ENCODE measurements at regions not wholly inside any gene's neighbourhood (a gene's known extent, or its start where the extent isn't known, plus 50 kb on each side); places are given as distances from the start of the nearest gene placed in this dataset.
"Not testable (repeated sequence)": the region's sequence is repeated elsewhere in the genome, so short reads cannot be mapped to it uniquely, and the experiment has no call there.

DNA sequence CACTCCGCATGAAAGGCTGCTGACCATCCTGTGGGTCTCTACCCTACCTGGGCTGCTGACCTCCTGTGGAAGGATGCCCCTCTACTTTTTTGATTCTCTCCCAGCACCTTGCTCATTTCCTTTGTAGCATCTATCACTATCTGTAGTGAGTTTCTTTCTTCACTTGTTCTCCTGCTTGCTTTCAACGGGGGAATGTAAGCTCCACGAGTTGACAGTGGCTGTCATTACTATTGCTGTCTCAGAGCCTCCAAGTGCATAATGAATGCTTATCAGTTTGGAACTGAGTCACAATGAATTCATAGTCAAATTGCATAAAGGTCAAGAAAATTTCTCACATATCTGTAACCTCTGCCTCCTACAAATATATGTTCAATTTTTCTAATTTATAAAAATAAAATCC, 477.7 kb downstream of the PLCL1 start:
- Mint-ChIP-seq H3K4me3 (no peak overlapping the region), H3K27ac (no peak overlapping the region), H3K4me1 (peaks cover 15% of the 10 kb centered on the region), H3K27me3 (ENCODE audit: low read depth) (peaks cover 14% of the 10 kb centered on the region), H3K9me3 (no peaks in the 10 kb centered on the region), H3K36me3 (ENCODE audit: low read depth) (no peaks in the 10 kb centered on the region)
- TF ChIP-seq, protein P1, sequence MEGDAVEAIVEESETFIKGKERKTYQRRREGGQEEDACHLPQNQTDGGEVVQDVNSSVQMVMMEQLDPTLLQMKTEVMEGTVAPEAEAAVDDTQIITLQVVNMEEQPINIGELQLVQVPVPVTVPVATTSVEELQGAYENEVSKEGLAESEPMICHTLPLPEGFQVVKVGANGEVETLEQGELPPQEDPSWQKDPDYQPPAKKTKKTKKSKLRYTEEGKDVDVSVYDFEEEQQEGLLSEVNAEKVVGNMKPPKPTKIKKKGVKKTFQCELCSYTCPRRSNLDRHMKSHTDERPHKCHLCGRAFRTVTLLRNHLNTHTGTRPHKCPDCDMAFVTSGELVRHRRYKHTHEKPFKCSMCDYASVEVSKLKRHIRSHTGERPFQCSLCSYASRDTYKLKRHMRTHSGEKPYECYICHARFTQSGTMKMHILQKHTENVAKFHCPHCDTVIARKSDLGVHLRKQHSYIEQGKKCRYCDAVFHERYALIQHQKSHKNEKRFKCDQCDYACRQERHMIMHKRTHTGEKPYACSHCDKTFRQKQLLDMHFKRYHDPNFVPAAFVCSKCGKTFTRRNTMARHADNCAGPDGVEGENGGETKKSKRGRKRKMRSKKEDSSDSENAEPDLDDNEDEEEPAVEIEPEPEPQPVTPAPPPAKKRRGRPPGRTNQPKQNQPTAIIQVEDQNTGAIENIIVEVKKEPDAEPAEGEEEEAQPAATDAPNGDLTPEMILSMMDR (IDR thresholded peaks at IDR 0.05; ENCODE audit: unreplicated experiment in 3 of 3) = no peak

DNA sequence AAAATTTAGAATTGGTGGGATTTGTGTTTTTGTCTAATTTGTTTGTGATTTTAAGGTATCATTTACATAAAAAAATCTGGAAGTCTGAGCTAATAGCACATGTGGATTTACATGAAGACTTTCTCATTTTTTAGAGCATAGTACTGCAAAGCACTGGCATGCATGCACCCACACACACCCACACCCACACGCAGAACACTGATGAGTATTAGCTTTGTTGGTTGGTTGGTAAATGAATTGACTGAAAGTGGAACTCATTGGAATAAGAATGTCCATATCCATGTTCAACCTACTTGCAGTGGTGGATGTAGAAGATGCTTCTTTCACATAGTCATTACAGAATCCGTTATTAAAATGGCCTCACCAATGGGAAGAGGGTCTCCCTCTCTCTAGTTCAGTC, 475.8 kb downstream of the PLCL1 start:
- Mint-ChIP-seq H3K27ac (no peak overlapping the region), H3K4me3 (no peak overlapping the region), H3K4me1 (peaks cover 15% of the 10 kb centered on the region), H3K36me3 (ENCODE audit: low read depth) (no peaks in the 10 kb centered on the region), H3K9me3 (no peaks in the 10 kb centered on the region), H3K27me3 (ENCODE audit: low read depth) (peaks cover 6% of the 10 kb centered on the region)
- TF ChIP-seq, protein P1 (IDR thresholded peaks at IDR 0.05; ENCODE audit: unreplicated experiment in 3 of 3) = no peak

DNA sequence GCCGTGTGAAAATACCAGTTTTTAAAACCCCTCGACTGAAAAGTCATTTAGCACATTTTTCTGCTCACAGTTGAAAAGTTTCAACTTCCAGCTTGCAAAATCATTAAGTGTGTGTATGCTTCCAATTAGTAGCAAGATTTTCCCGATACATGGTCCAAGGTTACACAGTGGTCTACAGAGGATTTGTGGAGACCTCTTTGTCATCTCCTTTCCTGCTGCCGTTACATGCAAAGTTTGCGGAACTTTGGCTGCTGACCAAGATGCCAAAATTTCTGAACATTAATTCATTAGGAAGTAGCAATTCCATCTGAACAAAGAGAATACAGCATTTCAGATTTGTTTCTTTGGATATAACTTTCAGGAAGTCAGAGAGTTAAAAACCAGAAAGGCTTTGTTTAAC, 474.6 kb downstream of the PLCL1 start:
- Mint-ChIP-seq H3K4me3 (no peak overlapping the region), H3K36me3 (ENCODE audit: low read depth) (no peaks in the 10 kb centered on the region), H3K9me3 (no peaks in the 10 kb centered on the region), H3K27me3 (ENCODE audit: low read depth) (peaks cover 4% of the 10 kb centered on the region), H3K4me1 (peaks cover 17% of the 10 kb centered on the region), H3K27ac (peak overlapping the region; percentile 43 to 76 (median 71))
- TF ChIP-seq, protein P1 (IDR thresholded peaks at IDR 0.05; ENCODE audit: unreplicated experiment in 3 of 3) = no peak

DNA sequence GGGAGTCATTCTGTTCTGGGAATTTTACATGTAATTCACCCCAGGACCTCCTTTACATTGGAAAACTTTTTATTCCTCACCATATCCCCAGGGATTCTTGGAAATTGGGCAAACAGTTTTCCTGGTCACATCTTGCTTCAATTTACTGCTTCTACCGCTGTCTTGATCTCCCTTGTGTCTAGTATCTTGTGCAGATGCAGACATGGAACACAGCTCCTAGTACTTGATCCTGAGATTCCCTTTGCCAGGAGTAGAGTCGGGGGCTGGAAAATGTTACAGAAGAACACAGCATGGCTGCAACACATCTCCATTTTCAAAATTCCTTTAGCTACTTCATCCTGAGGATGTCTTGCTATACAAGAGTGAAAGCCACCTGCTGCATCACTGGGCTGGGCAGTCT, 472.8 kb downstream of the PLCL1 start:
- TF ChIP-seq, protein P1 (IDR thresholded peaks at IDR 0.05; ENCODE audit: unreplicated experiment in 3 of 3) = no peak
- no peak overlapping the region for H3K27ac Mint-ChIP-seq
- H3K4me3 Mint-ChIP-seq = no peak overlapping the region
- no peaks in the 10 kb centered on the region for H3K36me3 Mint-ChIP-seq (ENCODE audit: low read depth)
- H3K27me3 Mint-ChIP-seq (ENCODE audit: low read depth) = peaks cover 4% of the 10 kb centered on the region
- peaks cover 30% of the 10 kb centered on the region for H3K4me1 Mint-ChIP-seq
- no peaks in the 10 kb centered on the region for H3K9me3 Mint-ChIP-seq

DNA sequence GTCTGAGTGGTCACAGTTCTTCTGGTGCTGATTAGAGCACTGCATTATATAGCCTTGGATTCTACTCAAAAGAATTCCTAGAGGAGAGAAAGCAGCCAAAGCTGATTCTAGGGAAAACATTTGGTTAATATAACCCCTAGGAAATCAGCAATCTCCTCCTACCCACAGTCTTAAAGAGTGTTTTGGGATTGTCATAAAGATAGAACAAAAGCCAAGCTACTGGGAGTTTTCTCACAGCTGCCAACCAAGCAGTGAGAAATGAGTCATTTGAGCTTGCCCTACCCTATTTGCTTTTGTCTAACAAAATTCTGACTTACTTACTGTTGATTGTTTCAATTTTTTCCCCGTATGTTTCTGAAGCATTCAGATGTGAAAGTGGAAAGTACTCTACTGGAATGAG, 469.3 kb downstream of the PLCL1 start:
- Mint-ChIP-seq H3K27me3 (ENCODE audit: low read depth) (no peaks in the 10 kb centered on the region), H3K4me1 (peaks cover 30% of the 10 kb centered on the region), H3K27ac (peak overlapping the region; percentile 70 to 86 (median 80)), H3K36me3 (ENCODE audit: low read depth) (no peaks in the 10 kb centered on the region), H3K4me3 (peak overlapping the region in 1 of 3 experiments; percentile 20), H3K9me3 (no peaks in the 10 kb centered on the region)
- TF ChIP-seq, protein P1 (IDR thresholded peaks at IDR 0.05; ENCODE audit: unreplicated experiment in 3 of 3) = no peak

DNA sequence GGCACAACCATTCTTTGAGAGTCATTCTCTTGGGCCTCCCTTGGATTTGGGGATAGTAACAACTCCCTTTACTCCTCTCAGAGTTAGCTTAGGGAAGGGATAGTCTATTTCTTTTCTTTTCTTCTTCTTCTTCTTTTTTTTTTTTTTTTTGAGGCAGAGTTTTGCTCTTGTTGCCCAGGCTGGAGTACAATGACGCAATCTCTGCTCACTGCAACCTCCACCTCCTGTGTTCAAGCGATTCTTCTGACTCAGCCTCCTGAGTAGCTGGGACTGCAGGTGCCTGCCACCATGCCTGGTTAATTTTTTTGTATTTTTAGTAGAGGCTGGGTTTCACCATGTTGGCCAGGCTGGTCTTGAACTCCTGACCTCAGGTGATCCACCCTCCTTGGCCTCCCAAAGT, 465.8 kb downstream of the PLCL1 start:
- H3K36me3 Mint-ChIP-seq (ENCODE audit: low read depth); H3K27ac Mint-ChIP-seq; H3K27me3 Mint-ChIP-seq (ENCODE audit: low read depth); H3K9me3 Mint-ChIP-seq; H3K4me3 Mint-ChIP-seq: not testable (repeated sequence)
- H3K4me1 Mint-ChIP-seq = peaks cover 49% of the 10 kb centered on the region
